Natural killer cell (primary cell): ENCODE measurements at regions not wholly inside any gene's neighbourhood (a gene's known extent, or its start where the extent isn't known, plus 50 kb on each side); places are given as distances from the start of the nearest gene placed in this dataset.

ENCODE experiments used
- ATAC-seq, 3 donors: fragments of 150-1000 bp in 2 of 3; fragments of 200-7000 bp in 1 of 3; cut with Tn5 transposase; 1 replicate in 1 of 3; 2 replicates in 2 of 3; pipeline ENCODE4 v1.10.0; 2021; ENCODE audit warnings: mild to moderate bottlenecking in 2 of 3, moderate library complexity in 2 of 3
- DNase-seq, 2 donors: peaks; one replicate each; pipeline versions ENCODE4 v3.0.0 to v3.0.0-alpha.2; 2013 to 2021; ENCODE audit warnings: mixed read lengths in 1 of 2
- H3K27ac ChIP-seq: one replicate; pipeline ENCODE4 v1.5.1; 2013; ENCODE audit warnings: mild to moderate bottlenecking, low read length
- H3K27me3 ChIP-seq: one replicate; pipeline ENCODE4 v1.6.1; 2013; ENCODE audit warnings: low read length; ENCODE audit not compliant: control insufficient read depth, insufficient read depth
- H3K36me3 ChIP-seq: one replicate; pipeline ENCODE4 v1.6.1; 2013; ENCODE audit warnings: low read length; ENCODE audit not compliant: control insufficient read depth, insufficient read depth
- H3K4me1 ChIP-seq: one replicate; pipeline ENCODE4 v1.6.1; 2013; ENCODE audit warnings: low read length; ENCODE audit not compliant: control insufficient read depth, insufficient read depth
- H3K4me3 ChIP-seq: one replicate; pipeline ENCODE4 v1.5.1; 2013; ENCODE audit warnings: low read length
- H3K9me3 ChIP-seq: one replicate; pipeline ENCODE4 v1.6.1; 2013; ENCODE audit warnings: low read length; ENCODE audit not compliant: control insufficient read depth, insufficient read depth
- H3K27ac Mint-ChIP-seq, 2 donors: one replicate each; pipeline ENCODE4 v1.8.0; 2022; ENCODE audit warnings: mild to moderate bottlenecking in 2 of 2, mixed read lengths in 2 of 2, moderate library complexity in 1 of 2
- H3K27me3 Mint-ChIP-seq, 2 donors: one replicate each; pipeline ENCODE4 v1.8.0; 2022; ENCODE audit warnings: low read depth in 2 of 2, mixed read lengths in 2 of 2
- H3K36me3 Mint-ChIP-seq: one replicate; pipeline ENCODE4 v1.8.0; 2022; ENCODE audit warnings: mixed read lengths
- H3K4me1 Mint-ChIP-seq, 2 donors: one replicate each; pipeline ENCODE4 v1.8.0; 2022; ENCODE audit warnings: mixed read lengths in 2 of 2
- H3K4me3 Mint-ChIP-seq: one replicate; pipeline ENCODE4 v1.8.0; 2022; ENCODE audit warnings: mild to moderate bottlenecking, moderate library complexity, mixed read lengths
- H3K9me3 Mint-ChIP-seq, 2 donors: one replicate each; pipeline ENCODE4 v1.8.0; 2022; ENCODE audit warnings: mixed read lengths in 2 of 2
- WGBS: methylation state at CpG from one replicate; pipeline ENCODE4 v1.1.7; 2013; ENCODE audit warnings: missing lambda C conversion rate; ENCODE audit not compliant: insufficient coverage; 5-methylcytosine and 5-hydroxymethylcytosine counted together
- intact Hi-C: fragments of 100-400 bp; cut with micrococcal nuclease; formaldehyde crosslinking; loops from one replicate; pipeline ENCODE4 v1.14.2; 2022
- TF ChIP-seq, protein P1 (sequence below): fragments of 200-600 bp; IDR thresholded peaks from one replicate; pipeline ENCODE4 v1.8.0; 2022; ENCODE audit warnings: antibody characterized with exemption

DNA sequence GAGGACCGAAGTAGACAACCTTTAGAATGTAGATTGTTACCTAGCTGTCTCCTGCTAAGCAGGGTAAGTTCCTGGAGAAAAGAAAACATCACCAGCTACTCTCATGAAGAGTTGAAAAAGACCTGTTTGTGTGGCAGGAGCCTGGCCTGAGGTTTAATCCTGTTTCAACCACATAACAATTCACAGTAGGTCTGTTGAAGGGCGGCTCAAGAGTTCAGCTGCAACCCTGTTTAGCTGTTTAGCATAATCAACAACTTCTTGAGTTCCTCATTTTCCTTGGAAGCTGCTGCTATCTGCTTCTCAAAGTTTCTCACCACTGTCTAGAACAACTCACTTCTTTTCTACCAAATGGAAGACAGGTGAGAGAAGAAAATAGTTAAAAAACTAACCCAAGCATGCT, 170.4 kb upstream of the TET2 start:
- 68% methylated on average over 2 of the region's 2 CpGs for WGBS
- no peaks in the 10 kb centered on the region for H3K27me3 Mint-ChIP-seq
- no peak overlapping the region for H3K27ac Mint-ChIP-seq
- no peak for ATAC-seq
- no peak overlapping the region for H3K4me3 ChIP-seq
- no peak for DNase-seq
- H3K4me1 ChIP-seq = no peaks in the 10 kb centered on the region
- no peaks in the 10 kb centered on the region for H3K36me3 ChIP-seq
- intact Hi-C loops = no loop called here
- no peak overlapping the region for H3K27ac ChIP-seq
- peaks cover 15% of the 10 kb centered on the region for H3K36me3 Mint-ChIP-seq
- H3K4me1 Mint-ChIP-seq = peaks cover 9 to 13% of the 10 kb centered on the region in 2 donors
- H3K9me3 ChIP-seq = no peaks in the 10 kb centered on the region
- H3K9me3 Mint-ChIP-seq = peaks cover 2 to 10% of the 10 kb centered on the region in 2 donors
- no peaks in the 10 kb centered on the region for H3K27me3 ChIP-seq
- TF ChIP-seq, protein P1, sequence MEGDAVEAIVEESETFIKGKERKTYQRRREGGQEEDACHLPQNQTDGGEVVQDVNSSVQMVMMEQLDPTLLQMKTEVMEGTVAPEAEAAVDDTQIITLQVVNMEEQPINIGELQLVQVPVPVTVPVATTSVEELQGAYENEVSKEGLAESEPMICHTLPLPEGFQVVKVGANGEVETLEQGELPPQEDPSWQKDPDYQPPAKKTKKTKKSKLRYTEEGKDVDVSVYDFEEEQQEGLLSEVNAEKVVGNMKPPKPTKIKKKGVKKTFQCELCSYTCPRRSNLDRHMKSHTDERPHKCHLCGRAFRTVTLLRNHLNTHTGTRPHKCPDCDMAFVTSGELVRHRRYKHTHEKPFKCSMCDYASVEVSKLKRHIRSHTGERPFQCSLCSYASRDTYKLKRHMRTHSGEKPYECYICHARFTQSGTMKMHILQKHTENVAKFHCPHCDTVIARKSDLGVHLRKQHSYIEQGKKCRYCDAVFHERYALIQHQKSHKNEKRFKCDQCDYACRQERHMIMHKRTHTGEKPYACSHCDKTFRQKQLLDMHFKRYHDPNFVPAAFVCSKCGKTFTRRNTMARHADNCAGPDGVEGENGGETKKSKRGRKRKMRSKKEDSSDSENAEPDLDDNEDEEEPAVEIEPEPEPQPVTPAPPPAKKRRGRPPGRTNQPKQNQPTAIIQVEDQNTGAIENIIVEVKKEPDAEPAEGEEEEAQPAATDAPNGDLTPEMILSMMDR = no peak
- no peak overlapping the region for H3K4me3 Mint-ChIP-seq

DNA sequence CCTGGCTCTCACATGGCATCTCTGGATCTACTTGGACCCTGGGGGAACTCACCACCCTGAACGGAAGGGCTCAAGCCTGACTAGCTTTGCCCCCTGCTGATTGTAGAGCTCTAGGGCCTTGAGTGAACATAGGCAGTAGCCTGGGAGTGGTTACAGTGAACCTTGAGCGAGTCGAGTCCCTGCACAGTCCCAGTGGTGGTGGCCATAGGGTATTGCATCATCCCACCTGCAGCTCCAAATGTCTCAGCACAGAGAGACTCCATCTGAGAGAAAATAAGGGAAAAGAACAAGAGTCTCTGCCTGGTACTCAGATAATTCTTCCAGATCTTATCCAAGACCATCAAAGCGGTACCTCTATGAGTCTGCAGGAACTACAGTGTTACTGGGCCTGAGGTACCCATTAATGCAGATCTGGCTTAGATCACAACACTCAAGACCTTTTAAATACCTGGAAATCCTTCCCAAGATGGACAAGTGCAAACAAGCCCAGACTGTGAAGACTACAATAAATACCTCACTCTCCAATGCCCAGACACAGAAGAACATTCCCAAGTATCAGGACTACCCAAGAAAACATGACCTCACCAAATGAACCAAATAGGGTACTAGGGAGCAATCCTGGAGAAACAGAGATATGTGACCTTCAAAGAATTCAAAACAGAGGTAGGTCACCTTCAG, 167.5 kb upstream of the TET2 start:
- H3K9me3 Mint-ChIP-seq = peaks cover 2 to 10% of the 10 kb centered on the region in 2 donors
- H3K9me3 ChIP-seq = no peaks in the 10 kb centered on the region
- H3K36me3 ChIP-seq = no peaks in the 10 kb centered on the region
- DNase-seq (no peak), ATAC-seq (no peak)
- no peaks in the 10 kb centered on the region for H3K27me3 Mint-ChIP-seq
- intact Hi-C loops = no loop called here
- no peak overlapping the region for H3K4me3 ChIP-seq
- no peaks in the 10 kb centered on the region for H3K27me3 ChIP-seq
- no peaks in the 10 kb centered on the region for H3K4me1 Mint-ChIP-seq
- no peak overlapping the region for H3K27ac ChIP-seq
- no peak overlapping the region for H3K27ac Mint-ChIP-seq
- peaks cover 15% of the 10 kb centered on the region for H3K36me3 Mint-ChIP-seq
- 93% methylated on average over 4 of the region's 4 CpGs for WGBS
- no peak overlapping the region for H3K4me3 Mint-ChIP-seq
- H3K4me1 ChIP-seq = no peaks in the 10 kb centered on the region
- TF ChIP-seq, protein P1 = no peak

DNA sequence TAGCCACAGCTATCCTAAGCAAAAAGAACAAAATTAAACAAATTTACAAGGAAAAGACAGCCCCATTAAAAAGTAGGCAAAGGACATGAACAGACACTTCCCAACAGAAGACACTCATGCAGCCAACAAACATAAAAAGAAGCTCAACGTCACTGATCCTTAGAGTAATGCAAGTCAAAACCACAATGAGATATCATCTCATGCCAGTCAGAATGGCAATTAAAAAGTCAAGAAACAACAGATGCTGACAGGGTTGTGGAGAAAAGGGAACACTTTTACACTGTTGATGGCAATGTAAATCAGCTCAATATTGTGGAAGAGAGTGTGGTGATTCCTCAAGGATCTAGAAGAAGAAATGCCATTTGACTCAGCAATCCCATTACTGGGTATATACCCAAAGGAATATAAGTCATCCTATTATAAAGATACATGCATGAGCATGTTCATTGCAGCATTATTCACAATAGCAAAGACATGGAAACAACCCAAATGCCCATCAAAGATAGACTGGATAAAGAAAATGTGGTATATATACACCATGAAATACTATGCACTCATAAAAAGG, 163.0 kb upstream of the TET2 start:
- Histone ChIP-seq H3K4me1 (no peaks in the 10 kb centered on the region), H3K4me3 (no peak overlapping the region), H3K36me3 (no peaks in the 10 kb centered on the region), H3K27me3 (no peaks in the 10 kb centered on the region), H3K9me3 (no peaks in the 10 kb centered on the region), H3K27ac (no peak overlapping the region)
- intact Hi-C loops = no loop called here
- ATAC-seq (no peak), DNase-seq (no peak)
- peaks cover 2 to 10% of the 10 kb centered on the region in 2 donors for H3K9me3 Mint-ChIP-seq
- H3K27me3 Mint-ChIP-seq = no peaks in the 10 kb centered on the region
- no peak overlapping the region for H3K27ac Mint-ChIP-seq
- peaks cover 15% of the 10 kb centered on the region for H3K36me3 Mint-ChIP-seq
- TF ChIP-seq, protein P1 = no peak
- H3K4me3 Mint-ChIP-seq = no peak overlapping the region
- no peaks in the 10 kb centered on the region for H3K4me1 Mint-ChIP-seq
- WGBS = 6% methylated on average over 1 of the region's 1 CpG

DNA sequence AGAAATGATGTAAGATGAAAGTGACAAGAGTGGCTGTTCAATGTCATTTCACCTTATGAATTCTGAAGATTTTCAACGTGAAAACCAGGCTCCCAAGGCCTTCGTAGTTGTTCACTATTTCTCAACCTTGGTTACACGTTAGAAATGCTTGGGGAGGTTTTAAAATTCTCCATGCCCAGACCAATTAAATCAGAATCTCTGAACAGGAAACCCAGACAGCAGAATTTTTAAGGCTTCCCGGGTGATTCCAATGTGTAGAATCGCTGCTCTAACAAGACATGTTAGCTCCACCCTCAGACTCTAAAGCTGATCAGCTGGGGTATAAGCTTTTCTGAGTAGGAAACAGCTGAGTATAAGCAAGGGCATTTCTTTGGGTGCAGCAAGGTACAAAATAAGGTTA, 160.4 kb upstream of the TET2 start:
- Histone ChIP-seq H3K27ac (no peak overlapping the region), H3K4me1 (no peaks in the 10 kb centered on the region), H3K27me3 (no peaks in the 10 kb centered on the region), H3K36me3 (no peaks in the 10 kb centered on the region), H3K9me3 (no peaks in the 10 kb centered on the region), H3K4me3 (no peak overlapping the region)
- Mint-ChIP-seq H3K27ac (no peak overlapping the region), H3K9me3 (peaks cover 0 to 2% of the 10 kb centered on the region in 2 donors), H3K36me3 (no peaks in the 10 kb centered on the region), H3K4me1 (no peaks in the 10 kb centered on the region), H3K27me3 (no peaks in the 10 kb centered on the region), H3K4me3 (no peak overlapping the region)
- intact Hi-C loops = no loop called here
- 84% methylated on average over 5 of the region's 5 CpGs for WGBS
- ATAC-seq = no peak
- TF ChIP-seq, protein P1 = no peak
- no peak for DNase-seq
